ENCODE measurements at regions not wholly inside any gene's neighbourhood (a gene's known extent, or its start where the extent isn't known, plus 50 kb on each side); places are given as distances from the start of the nearest gene placed in this dataset.
A peak's percentile ranks its signal among the peaks of the same experiment; 100 is the strongest.

DNA sequence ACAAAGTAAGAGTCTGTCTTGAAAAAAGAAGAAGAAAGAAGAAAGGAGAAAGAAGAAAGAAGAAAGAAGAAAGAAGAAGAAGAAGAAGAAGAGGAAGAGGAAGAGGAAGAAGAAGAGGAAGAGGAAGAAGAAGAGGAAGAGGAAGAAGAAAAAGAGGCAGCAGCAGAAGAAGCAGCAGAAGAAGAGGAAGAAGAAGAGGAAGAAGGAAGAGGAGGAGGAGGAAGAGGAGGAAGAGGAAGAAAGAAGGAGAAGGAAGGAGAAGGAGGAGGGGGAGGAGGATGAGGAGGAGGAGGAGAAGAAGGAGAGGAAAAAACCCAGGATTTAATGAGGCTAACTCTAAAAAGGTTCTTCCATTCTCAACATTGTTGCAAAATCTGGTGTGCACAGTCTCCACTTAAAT is 95.4 kb upstream of the PDE10A start:
- H3K27ac ChIP-seq (ENCODE audit: low read depth, low read length), result no peak overlapping the region
- H3K4me3 ChIP-seq (ENCODE audit: low read depth, low read length), result no peak overlapping the region
- H3K4me1 ChIP-seq (ENCODE audit: control insufficient read depth, insufficient read depth, low read length), result no peaks in the 10 kb centered on the region
- no peaks in the 10 kb centered on the region for H3K9me3 ChIP-seq (ENCODE audit: control insufficient read depth, insufficient read depth, low read length)
- no peaks in the 10 kb centered on the region for H3K36me3 ChIP-seq (ENCODE audit: control insufficient read depth, insufficient read depth, low read length)
- no peaks in the 10 kb centered on the region for H3K27me3 ChIP-seq (ENCODE audit: control insufficient read depth, insufficient read depth, low read length)
- no peak for DNase-seq (ENCODE audit: low read depth in 4 of 6, low spot score in 6 of 6)

DNA sequence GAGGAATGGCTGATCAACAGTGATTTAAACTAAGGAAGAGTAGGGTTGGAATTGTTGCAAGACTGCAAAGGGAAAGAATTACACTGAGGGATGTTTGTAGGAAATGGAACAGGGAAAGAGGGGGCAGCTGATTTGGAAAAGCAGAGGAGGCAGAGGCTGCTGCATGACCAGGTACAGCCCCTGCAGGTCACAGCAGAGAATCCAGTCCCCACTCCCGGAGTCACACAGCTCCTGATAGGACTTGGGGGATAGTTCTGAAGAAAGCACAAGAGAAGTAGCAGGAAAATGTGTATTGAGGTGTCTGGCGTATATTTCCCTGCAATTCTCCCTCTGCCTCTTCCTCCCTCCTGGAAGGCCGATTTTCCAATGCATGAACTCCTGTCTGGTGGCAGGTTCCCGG is 92.5 kb upstream of the PDE10A start:
- no peak for DNase-seq (ENCODE audit: low read depth in 4 of 6, low spot score in 6 of 6)
- no peaks in the 10 kb centered on the region for H3K36me3 ChIP-seq (ENCODE audit: control insufficient read depth, insufficient read depth, low read length)
- no peak overlapping the region for H3K4me3 ChIP-seq (ENCODE audit: low read depth, low read length)
- 66% methylated on average over 4 of the region's 4 CpGs for WGBS (ENCODE audit: insufficient coverage)
- H3K9me3 ChIP-seq (ENCODE audit: control insufficient read depth, insufficient read depth, low read length), result no peaks in the 10 kb centered on the region
- no peak overlapping the region for H3K27ac ChIP-seq (ENCODE audit: low read depth, low read length)
- no peaks in the 10 kb centered on the region for H3K27me3 ChIP-seq (ENCODE audit: control insufficient read depth, insufficient read depth, low read length)
- H3K4me1 ChIP-seq (ENCODE audit: control insufficient read depth, insufficient read depth, low read length), result no peaks in the 10 kb centered on the region

DNA sequence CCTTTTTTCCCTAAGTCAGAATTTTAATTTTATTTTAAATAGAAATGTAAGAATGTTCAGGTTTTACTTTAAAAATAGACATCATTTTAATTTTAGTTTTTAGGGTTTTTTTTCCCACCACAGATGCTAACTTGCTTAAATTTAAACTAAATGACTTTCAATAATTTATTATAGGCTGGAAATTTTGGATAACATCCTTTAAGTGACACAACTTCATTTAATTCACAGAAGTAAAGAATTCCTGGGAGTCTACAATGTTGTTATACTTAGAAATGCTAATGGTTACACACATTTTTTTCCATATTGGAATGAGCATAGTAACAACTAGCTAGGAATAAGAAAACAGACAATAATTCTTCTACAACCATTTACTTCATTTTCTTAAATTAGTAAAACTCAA is 90.5 kb upstream of the PDE10A start:
- Histone ChIP-seq H3K27me3 (ENCODE audit: control insufficient read depth, insufficient read depth, low read length) (no peaks in the 10 kb centered on the region), H3K4me3 (ENCODE audit: low read depth, low read length) (no peak overlapping the region), H3K36me3 (ENCODE audit: control insufficient read depth, insufficient read depth, low read length) (no peaks in the 10 kb centered on the region), H3K4me1 (ENCODE audit: control insufficient read depth, insufficient read depth, low read length) (no peaks in the 10 kb centered on the region), H3K9me3 (ENCODE audit: control insufficient read depth, insufficient read depth, low read length) (no peaks in the 10 kb centered on the region), H3K27ac (ENCODE audit: low read depth, low read length) (no peak overlapping the region)
- DNase-seq (ENCODE audit: low read depth in 4 of 6, low spot score in 6 of 6), result peak in 1 of 6 donors; percentile 61

DNA sequence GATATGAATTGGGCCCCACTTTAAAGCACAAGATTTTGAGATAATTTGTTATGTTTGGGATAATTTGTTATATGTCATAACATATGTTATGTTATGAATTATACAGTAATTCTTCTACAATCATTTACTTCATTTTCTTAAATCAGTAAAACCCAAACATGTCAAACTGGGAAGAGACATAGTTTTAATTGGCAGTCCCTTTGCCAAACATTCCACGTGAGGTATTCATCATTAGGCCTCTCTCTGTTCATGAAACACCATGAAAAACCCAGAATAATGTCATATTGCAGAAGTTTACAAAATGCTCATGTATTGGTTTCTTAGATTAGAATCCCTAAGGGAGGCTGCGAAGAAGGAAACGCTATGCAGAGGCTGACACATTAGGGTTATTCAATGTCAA is 89.4 kb upstream of the PDE10A start:
- WGBS (ENCODE audit: insufficient coverage), result no CpG with 5 or more reads among the region's 3 CpGs
- H3K4me3 ChIP-seq (ENCODE audit: low read depth, low read length), result no peak overlapping the region
- H3K36me3 ChIP-seq (ENCODE audit: control insufficient read depth, insufficient read depth, low read length), result no peaks in the 10 kb centered on the region
- H3K4me1 ChIP-seq (ENCODE audit: control insufficient read depth, insufficient read depth, low read length), result no peaks in the 10 kb centered on the region
- no peaks in the 10 kb centered on the region for H3K27me3 ChIP-seq (ENCODE audit: control insufficient read depth, insufficient read depth, low read length)
- DNase-seq (ENCODE audit: low read depth in 4 of 6, low spot score in 6 of 6), result peak in 1 of 6 donors; percentile 75
- H3K27ac ChIP-seq (ENCODE audit: low read depth, low read length), result no peak overlapping the region
- H3K9me3 ChIP-seq (ENCODE audit: control insufficient read depth, insufficient read depth, low read length), result no peaks in the 10 kb centered on the region

- H3K4me3 ChIP-seq (ENCODE audit: low read depth, low read length), result no peak overlapping the region
- H3K36me3 ChIP-seq (ENCODE audit: control insufficient read depth, insufficient read depth, low read length), result no peaks in the 10 kb centered on the region
- DNase-seq (ENCODE audit: low read depth in 4 of 6, low spot score in 6 of 6), result no peak
- H3K27me3 ChIP-seq (ENCODE audit: control insufficient read depth, insufficient read depth, low read length), result no peaks in the 10 kb centered on the region
- no peak overlapping the region for H3K27ac ChIP-seq (ENCODE audit: low read depth, low read length)
- 89% methylated on average over 4 of the region's 7 CpGs for WGBS (ENCODE audit: insufficient coverage)
- H3K4me1 ChIP-seq (ENCODE audit: control insufficient read depth, insufficient read depth, low read length), result no peaks in the 10 kb centered on the region
- H3K9me3 ChIP-seq (ENCODE audit: control insufficient read depth, insufficient read depth, low read length), result no peaks in the 10 kb centered on the region
Observed at GRCh38 chr6:165751486-165751885, 88.4 kb upstream of the PDE10A start.

DNA sequence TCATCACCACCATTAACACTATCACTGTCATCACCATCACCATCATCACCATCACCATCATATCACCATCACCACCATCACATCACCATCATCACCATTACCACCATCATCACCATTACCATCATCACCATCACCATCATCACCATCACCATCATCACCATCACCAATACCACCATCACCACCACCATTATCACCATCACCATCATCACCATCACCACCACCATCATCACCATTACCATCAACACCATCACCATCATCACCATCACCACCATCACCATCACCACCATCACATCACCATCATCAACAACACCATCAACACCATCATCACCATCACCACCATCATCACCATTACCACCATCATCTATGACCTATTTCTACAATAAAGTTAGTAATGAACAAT is 86.1 kb upstream of the PDE10A start:
- Histone ChIP-seq H3K4me1 (ENCODE audit: control insufficient read depth, insufficient read depth, low read length) (no peaks in the 10 kb centered on the region), H3K27me3 (ENCODE audit: control insufficient read depth, insufficient read depth, low read length) (no peaks in the 10 kb centered on the region), H3K36me3 (ENCODE audit: control insufficient read depth, insufficient read depth, low read length) (no peaks in the 10 kb centered on the region), H3K9me3 (ENCODE audit: control insufficient read depth, insufficient read depth, low read length) (no peaks in the 10 kb centered on the region), H3K4me3 (ENCODE audit: low read depth, low read length) (no peak overlapping the region), H3K27ac (ENCODE audit: low read depth, low read length) (no peak overlapping the region)
- no peak for DNase-seq (ENCODE audit: low read depth in 4 of 6, low spot score in 6 of 6)

- no peak overlapping the region for H3K27ac ChIP-seq (ENCODE audit: low read depth, low read length)
- no peaks in the 10 kb centered on the region for H3K36me3 ChIP-seq (ENCODE audit: control insufficient read depth, insufficient read depth, low read length)
- peak in 1 of 6 donors; percentile 40 for DNase-seq (ENCODE audit: low read depth in 4 of 6, low spot score in 6 of 6)
- no peaks in the 10 kb centered on the region for H3K9me3 ChIP-seq (ENCODE audit: control insufficient read depth, insufficient read depth, low read length)
- no peak overlapping the region for H3K4me3 ChIP-seq (ENCODE audit: low read depth, low read length)
- H3K27me3 ChIP-seq (ENCODE audit: control insufficient read depth, insufficient read depth, low read length), result no peaks in the 10 kb centered on the region
- no CpG with 5 or more reads among the region's 6 CpGs for WGBS (ENCODE audit: insufficient coverage)
- H3K4me1 ChIP-seq (ENCODE audit: control insufficient read depth, insufficient read depth, low read length), result no peaks in the 10 kb centered on the region
Observed at GRCh38 chr6:165748390-165748789, 85.3 kb upstream of the PDE10A start.

DNA sequence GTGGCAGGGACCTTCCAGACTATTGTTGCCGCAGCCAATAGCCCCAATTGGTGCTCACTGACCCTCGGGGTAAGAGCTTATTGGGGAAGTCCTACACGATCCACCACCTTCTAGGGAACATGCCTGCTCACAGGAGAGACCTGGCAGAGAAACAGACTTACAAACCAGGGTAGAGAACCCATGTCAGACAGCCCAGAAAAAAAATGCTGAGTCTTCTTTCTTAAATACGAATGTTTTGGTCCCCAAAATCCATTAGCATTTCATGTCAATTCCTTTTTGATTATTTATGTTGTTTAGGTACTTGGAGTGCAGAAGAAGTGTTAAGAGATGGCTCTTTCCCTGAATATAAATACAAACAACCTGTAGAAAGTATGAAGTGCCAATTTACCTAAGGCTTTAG is 84.9 kb upstream of the PDE10A start:
- DNase-seq (ENCODE audit: low read depth in 4 of 6, low spot score in 6 of 6), result no peak
- H3K27me3 ChIP-seq (ENCODE audit: control insufficient read depth, insufficient read depth, low read length), result no peaks in the 10 kb centered on the region
- no peak overlapping the region for H3K27ac ChIP-seq (ENCODE audit: low read depth, low read length)
- WGBS (ENCODE audit: insufficient coverage), result 69% methylated on average over 3 of the region's 4 CpGs
- H3K36me3 ChIP-seq (ENCODE audit: control insufficient read depth, insufficient read depth, low read length), result no peaks in the 10 kb centered on the region
- no peak overlapping the region for H3K4me3 ChIP-seq (ENCODE audit: low read depth, low read length)
- H3K4me1 ChIP-seq (ENCODE audit: control insufficient read depth, insufficient read depth, low read length), result no peaks in the 10 kb centered on the region
- no peaks in the 10 kb centered on the region for H3K9me3 ChIP-seq (ENCODE audit: control insufficient read depth, insufficient read depth, low read length)

DNA sequence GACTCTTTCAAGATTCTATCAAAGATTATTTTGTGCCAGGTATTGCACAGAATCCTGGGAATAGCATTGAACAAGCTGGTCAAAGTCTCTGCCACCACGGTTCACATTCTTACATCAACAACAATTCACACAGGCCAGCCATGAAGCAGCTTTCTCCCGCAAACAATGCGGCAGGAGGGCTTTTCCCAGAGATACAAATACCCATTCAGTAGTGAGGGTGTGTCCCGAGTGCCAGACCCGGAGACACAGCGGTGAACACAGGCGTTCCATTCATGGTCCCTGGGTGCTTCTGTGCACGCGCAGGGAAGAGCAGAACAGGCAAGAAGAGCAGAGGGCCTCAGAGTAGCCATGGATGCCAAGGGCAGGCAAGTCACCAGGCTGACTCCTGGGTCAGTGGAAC is 83.3 kb upstream of the PDE10A start:
- WGBS (ENCODE audit: insufficient coverage), result 37% methylated on average over 9 of the region's 9 CpGs
- Histone ChIP-seq H3K27me3 (ENCODE audit: control insufficient read depth, insufficient read depth, low read length) (no peaks in the 10 kb centered on the region), H3K9me3 (ENCODE audit: control insufficient read depth, insufficient read depth, low read length) (no peaks in the 10 kb centered on the region), H3K36me3 (ENCODE audit: control insufficient read depth, insufficient read depth, low read length) (no peaks in the 10 kb centered on the region), H3K4me1 (ENCODE audit: control insufficient read depth, insufficient read depth, low read length) (no peaks in the 10 kb centered on the region), H3K4me3 (ENCODE audit: low read depth, low read length) (no peak overlapping the region), H3K27ac (ENCODE audit: low read depth, low read length) (no peak overlapping the region)
- peak in 2 of 6 donors; percentile 32 to 36 for DNase-seq (ENCODE audit: low read depth in 4 of 6, low spot score in 6 of 6)

DNA sequence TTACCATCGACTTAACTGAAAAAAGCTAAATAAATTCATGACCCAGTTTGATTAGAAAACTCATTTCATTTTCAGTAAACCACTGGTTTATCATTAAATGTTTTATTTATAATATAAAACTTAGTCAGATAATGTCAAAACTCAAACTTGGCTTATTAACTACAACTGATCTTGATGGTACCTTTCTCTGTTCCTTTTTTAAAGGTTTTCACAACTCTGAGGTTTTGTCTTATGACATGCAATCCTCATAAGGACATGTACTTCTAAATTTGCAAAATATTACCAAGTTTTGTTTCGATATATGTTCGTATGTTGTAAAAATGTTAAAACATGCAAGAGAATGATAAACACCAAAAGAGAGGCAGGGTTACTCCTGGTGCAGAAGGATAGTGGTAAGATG is 82.5 kb upstream of the PDE10A start:
- Histone ChIP-seq H3K27me3 (ENCODE audit: control insufficient read depth, insufficient read depth, low read length) (no peaks in the 10 kb centered on the region), H3K9me3 (ENCODE audit: control insufficient read depth, insufficient read depth, low read length) (no peaks in the 10 kb centered on the region), H3K4me3 (ENCODE audit: low read depth, low read length) (no peak overlapping the region), H3K4me1 (ENCODE audit: control insufficient read depth, insufficient read depth, low read length) (no peaks in the 10 kb centered on the region), H3K36me3 (ENCODE audit: control insufficient read depth, insufficient read depth, low read length) (no peaks in the 10 kb centered on the region), H3K27ac (ENCODE audit: low read depth, low read length) (no peak overlapping the region)
- 100% methylated on average over 1 of the region's 3 CpGs for WGBS (ENCODE audit: insufficient coverage)
- DNase-seq (ENCODE audit: low read depth in 4 of 6, low spot score in 6 of 6), result no peak

All from spinal cord (tissue), 9 donors.